Panc1 (cell line): ENCODE measurements at regions not wholly inside any gene's neighbourhood (a gene's known extent, or its start where the extent isn't known, plus 50 kb on each side); places are given as distances from the start of the nearest gene placed in this dataset.

Experiments used
- ATAC-seq: fragments of 200-7000 bp; cut with Tn5 transposase; 2 replicates; pipeline ENCODE4 v1.9.1; 2020; ENCODE audit warnings: mild to moderate bottlenecking, moderate library complexity
- BruUV-seq: library from RNA; stranded (reverse); fragments of 400-500 nt; replicated peaks from 2 replicates; lab custom pipeline; 2021; lab: Mats Ljungman, UMichigan
- CTCF ChIA-PET: fragments of 300-600 bp; sonication (Branson Sonifier 250); formaldehyde crosslinking; loops from one replicate; lab custom pipeline; 2022; ENCODE audit warnings: antibody characterized with exemption; lab: Charles Lee
- POLR2A ChIA-PET: fragments of 300-600 bp; sonication (Branson Sonifier 250); formaldehyde crosslinking; loops from one replicate; lab custom pipeline; 2022; ENCODE audit warnings: antibody characterized with exemption; lab: Charles Lee
- DNase-seq: peaks from one replicate; pipeline ENCODE4 v3.0.0-alpha.2; 2010; ENCODE audit warnings: low read depth, low spot score
- H3K27ac ChIP-seq: 2 replicates; pipeline ENCODE4 v1.5.1; 2011; ENCODE audit warnings: mild to moderate bottlenecking, low read length, inconsistent platforms
- H3K27me3 ChIP-seq: fragments of 200-500 bp; sonication (Bioruptor generic); 2 replicates; pipeline ENCODE4 v1.6.0; 2014; ENCODE audit warnings: low read length, inconsistent platforms; ENCODE audit not compliant: control insufficient read depth, insufficient read depth
- H3K36me3 ChIP-seq: fragments of 200-500 bp; sonication (Bioruptor generic); 2 replicates; pipeline ENCODE4 v1.5.1; 2014; ENCODE audit warnings: inconsistent platforms, mild to moderate bottlenecking, low read length, moderate library complexity; ENCODE audit not compliant: control insufficient read depth, insufficient read depth
- H3K4me1 ChIP-seq: 2 replicates; pipeline ENCODE4 v1.5.1; 2011; ENCODE audit warnings: inconsistent platforms, mild to moderate bottlenecking, low read length, moderate library complexity; ENCODE audit not compliant: control insufficient read depth, insufficient read depth
- H3K4me3 ChIP-seq, 2 experiments: 2 replicates each; pipeline ENCODE4 v1.5.1; 2011 to 2012; ENCODE audit warnings: low read depth in 2 of 2, low read length in 2 of 2, mild to moderate bottlenecking in 2 of 2, inconsistent platforms in 1 of 2, moderate library complexity in 1 of 2
- H3K9me3 ChIP-seq: fragments of 200-500 bp; sonication (Bioruptor generic); 2 replicates; pipeline ENCODE4 v1.5.1; 2014; ENCODE audit warnings: low read depth, mild to moderate bottlenecking, inconsistent platforms, low read length, moderate library complexity; ENCODE audit not compliant: control insufficient read depth, insufficient read depth
- CTCF ChIP-seq: fragments of 450-650 bp; IDR thresholded peaks from 2 replicates; pipeline ENCODE4 v1.5.1; 2017; ENCODE audit warnings: mild to moderate bottlenecking
- POLR2AphosphoS5 ChIP-seq: IDR thresholded peaks from 2 replicates; pipeline ENCODE4 v1.6.1; 2012; ENCODE audit warnings: mild to moderate bottlenecking, low read depth, low read length, moderate library complexity
- SIN3A ChIP-seq: IDR thresholded peaks from 2 replicates; pipeline ENCODE4 v1.6.1; 2012; ENCODE audit warnings: low read depth, mild to moderate bottlenecking, low read length, moderate library complexity, borderline replicate concordance; ENCODE audit not compliant: insufficient read depth
- TCF7L2 ChIP-seq: IDR thresholded peaks from 2 replicates; pipeline ENCODE4 v1.6.1; 2011; ENCODE audit warnings: mild to moderate bottlenecking, low read depth, low read length, inconsistent platforms
- in situ Hi-C: cut with HindIII; loops from 2 replicates; pipeline ENCODE4 v1.10.0; 2016; ENCODE audit warnings: low sequenced_read_pairs, low pct_unique_long_range_greater_than_20kb
- intact Hi-C: fragments of 100-400 bp; cut with micrococcal nuclease; formaldehyde crosslinking; loops from one replicate; pipeline ENCODE4 v1.10.0; 2022; ENCODE audit not compliant: unreplicated experiment
- TF ChIP-seq, protein P1 (sequence below), 2 experiments: IDR thresholded peaks; 2 replicates each; pipeline ENCODE4 v1.6.1; 2011 to 2012; ENCODE audit warnings: low read depth in 2 of 2, control low read depth in 1 of 2, low read length in 1 of 2, mild to moderate bottlenecking in 1 of 2, moderate library complexity in 1 of 2; ENCODE audit not compliant: insufficient read depth in 1 of 2

- intact Hi-C loops, result no loop called here
- Histone ChIP-seq H3K27me3 (no peaks in the 10 kb centered on the region), H3K9me3 (no peaks in the 10 kb centered on the region), H3K27ac (no peak overlapping the region), H3K4me3 (no peak overlapping the region), H3K36me3 (no peaks in the 10 kb centered on the region), H3K4me1 (no peaks in the 10 kb centered on the region)
- TF ChIP-seq, protein P1, sequence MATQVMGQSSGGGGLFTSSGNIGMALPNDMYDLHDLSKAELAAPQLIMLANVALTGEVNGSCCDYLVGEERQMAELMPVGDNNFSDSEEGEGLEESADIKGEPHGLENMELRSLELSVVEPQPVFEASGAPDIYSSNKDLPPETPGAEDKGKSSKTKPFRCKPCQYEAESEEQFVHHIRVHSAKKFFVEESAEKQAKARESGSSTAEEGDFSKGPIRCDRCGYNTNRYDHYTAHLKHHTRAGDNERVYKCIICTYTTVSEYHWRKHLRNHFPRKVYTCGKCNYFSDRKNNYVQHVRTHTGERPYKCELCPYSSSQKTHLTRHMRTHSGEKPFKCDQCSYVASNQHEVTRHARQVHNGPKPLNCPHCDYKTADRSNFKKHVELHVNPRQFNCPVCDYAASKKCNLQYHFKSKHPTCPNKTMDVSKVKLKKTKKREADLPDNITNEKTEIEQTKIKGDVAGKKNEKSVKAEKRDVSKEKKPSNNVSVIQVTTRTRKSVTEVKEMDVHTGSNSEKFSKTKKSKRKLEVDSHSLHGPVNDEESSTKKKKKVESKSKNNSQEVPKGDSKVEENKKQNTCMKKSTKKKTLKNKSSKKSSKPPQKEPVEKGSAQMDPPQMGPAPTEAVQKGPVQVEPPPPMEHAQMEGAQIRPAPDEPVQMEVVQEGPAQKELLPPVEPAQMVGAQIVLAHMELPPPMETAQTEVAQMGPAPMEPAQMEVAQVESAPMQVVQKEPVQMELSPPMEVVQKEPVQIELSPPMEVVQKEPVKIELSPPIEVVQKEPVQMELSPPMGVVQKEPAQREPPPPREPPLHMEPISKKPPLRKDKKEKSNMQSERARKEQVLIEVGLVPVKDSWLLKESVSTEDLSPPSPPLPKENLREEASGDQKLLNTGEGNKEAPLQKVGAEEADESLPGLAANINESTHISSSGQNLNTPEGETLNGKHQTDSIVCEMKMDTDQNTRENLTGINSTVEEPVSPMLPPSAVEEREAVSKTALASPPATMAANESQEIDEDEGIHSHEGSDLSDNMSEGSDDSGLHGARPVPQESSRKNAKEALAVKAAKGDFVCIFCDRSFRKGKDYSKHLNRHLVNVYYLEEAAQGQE (IDR thresholded peaks at IDR 0.05; ENCODE audit: insufficient read depth in 1 of 2, low read depth in 2 of 2, low read length in 1 of 2), result no peak
- TF ChIP-seq POLR2AphosphoS5 (no peak), CTCF (no peak), SIN3A (no peak), TCF7L2 (no peak)
- DNase-seq (no peak), ATAC-seq (no peak)
- ChIA-PET POLR2A (interaction anchor here (0.7 kb wide), 1 partner anchor 287 kb away, joined by 7 read pairs; no protein-coding TSS in a partner anchor), CTCF (no interaction called here)
- in situ Hi-C loops, result no loop called here
- BruUV-seq, result no TSS peak
Measured at GRCh38 chr3:90087703-90088102, 980.3 kb downstream of the EPHA3 start.

- BruUV-seq, result no TSS peak
- no peak overlapping the region for H3K27ac ChIP-seq
- no peaks in the 10 kb centered on the region for H3K27me3 ChIP-seq
- ATAC-seq, result peak; percentile 78; the same call in 1 of the 2 replicates
- in situ Hi-C loops, result no loop called here
- ChIA-PET CTCF (no interaction called here), POLR2A (no interaction called here)
- H3K9me3 ChIP-seq, result no peaks in the 10 kb centered on the region
- TF ChIP-seq SIN3A (no peak), CTCF (peak; percentile 61)
- intact Hi-C loops, result loop anchor here (5.0 kb wide), 1 partner anchor 1889 kb away; no protein-coding TSS in a partner anchor
- H3K4me1 ChIP-seq, result no peaks in the 10 kb centered on the region
- no peaks in the 10 kb centered on the region for H3K36me3 ChIP-seq
- DNase-seq, result no peak
- H3K4me3 ChIP-seq, result no peak overlapping the region
Measured at GRCh38 chr3:90091549-90091948, 984.1 kb downstream of the EPHA3 start.
